ENCODE measurements at regions not wholly inside any gene's neighbourhood (a gene's known extent, or its start where the extent isn't known, plus 50 kb on each side); places are given as distances from the start of the nearest gene placed in this dataset.
A peak's percentile ranks its signal among the peaks of the same experiment; 100 is the strongest.

GRCh38 chr1:22229379-22229778, 86.5 kb upstream of the WNT4 start:
- BruUV-seq (replicated peaks), result no TSS peak
- TF ChIP-seq EZH2 (IDR thresholded peaks at IDR 0.05; ENCODE audit: low read depth), result no peak
- no peak for TF ChIP-seq CTCF (conservative IDR thresholded peaks at IDR 0.05)
- peak overlapping the region; percentile 99 for H3K27ac ChIP-seq
- intact Hi-C loops (cut with micrococcal nuclease; ENCODE audit: unreplicated experiment), result loop anchor here (1.0 kb wide), 2 partner anchors 66 to 183 kb away; no protein-coding TSS in a partner anchor
- no peaks in the 10 kb centered on the region for H3K79me2 ChIP-seq (ENCODE audit: low read depth)
- H4K20me1 ChIP-seq (ENCODE audit: insufficient read depth), result no peaks in the 10 kb centered on the region
- peaks cover 21% of the 10 kb centered on the region; the same call in 1 of the 2 replicates for H3F3A ChIP-seq (ENCODE audit: insufficient read depth, low read depth)
- peak; percentile 47 to 94 for DNase-seq
- no peak overlapping the region for H3K4me3 ChIP-seq
- H3K9me2 ChIP-seq (ENCODE audit: insufficient read depth), result no peaks in the 10 kb centered on the region
- no peaks in the 10 kb centered on the region for H3K36me3 ChIP-seq (ENCODE audit: low read depth)
- H2AFZ ChIP-seq, result no peak overlapping the region
- peaks cover 34% of the 10 kb centered on the region for H3K4me1 ChIP-seq (replicated peaks; ENCODE audit: insufficient read depth)
- H3K4me2 ChIP-seq, result peak overlapping the region; percentile 72
- H3K9me3 ChIP-seq (ENCODE audit: insufficient read depth, low read depth), result no peaks in the 10 kb centered on the region
- ChIA-PET CTCF (interaction anchor here (0.7 kb wide), 2 partner anchors 96 to 181 kb away, joined by 3 read pairs; no protein-coding TSS in a partner anchor), POLR2A (ENCODE audit: unreplicated experiment) (interaction anchor here (0.6 kb wide), 4 partner anchors 10 to 163 kb away, joined by 3 to 13 read pairs (median 4); no protein-coding TSS in a partner anchor)
- H3K27me3 ChIP-seq (ENCODE audit: insufficient read depth, low read depth), result no peaks in the 10 kb centered on the region

GRCh38 chr1:22231068-22231593, 88.2 kb upstream of the WNT4 start:
- Histone ChIP-seq H3K4me1 (replicated peaks; ENCODE audit: insufficient read depth) (peaks cover 34% of the 10 kb centered on the region), H3K27ac (no peak overlapping the region), H3K27me3 (ENCODE audit: insufficient read depth, low read depth) (no peaks in the 10 kb centered on the region), H2AFZ (no peak overlapping the region), H3K4me2 (no peak overlapping the region), H4K20me1 (ENCODE audit: insufficient read depth) (no peaks in the 10 kb centered on the region), H3K36me3 (ENCODE audit: low read depth) (no peaks in the 10 kb centered on the region), H3F3A (ENCODE audit: insufficient read depth, low read depth) (peaks cover 21% of the 10 kb centered on the region; the same call in 1 of the 2 replicates), H3K79me2 (ENCODE audit: low read depth) (no peaks in the 10 kb centered on the region), H3K9me2 (ENCODE audit: insufficient read depth) (no peaks in the 10 kb centered on the region), H3K4me3 (no peak overlapping the region), H3K9me3 (ENCODE audit: insufficient read depth, low read depth) (no peaks in the 10 kb centered on the region)
- TF ChIP-seq EZH2 (IDR thresholded peaks at IDR 0.05; ENCODE audit: low read depth), result no peak
- no peak for TF ChIP-seq CTCF (conservative IDR thresholded peaks at IDR 0.05)
- ChIA-PET POLR2A (ENCODE audit: unreplicated experiment) (no interaction called here), CTCF (no interaction called here)
- DNase-seq, result no peak
- BruUV-seq (replicated peaks), result no TSS peak
- intact Hi-C loops (cut with micrococcal nuclease; ENCODE audit: unreplicated experiment), result no loop called here

GRCh38 chr1:22231995-22232690, 89.2 kb upstream of the WNT4 start:
- CTCF ChIA-PET, result no interaction called here
- no peaks in the 10 kb centered on the region for H4K20me1 ChIP-seq (ENCODE audit: insufficient read depth)

More at GRCh38 chr1:22231995-22232690, 89.2 kb upstream of the WNT4 start:
- POLR2A ChIA-PET (ENCODE audit: unreplicated experiment), result no interaction called here
- Histone ChIP-seq H3K4me1 (replicated peaks; ENCODE audit: insufficient read depth) (peaks cover 37% of the 10 kb centered on the region), H3K79me2 (ENCODE audit: low read depth) (no peaks in the 10 kb centered on the region), H3K4me3 (no peak overlapping the region), H3F3A (ENCODE audit: insufficient read depth, low read depth) (peaks cover 21% of the 10 kb centered on the region; the same call in 1 of the 2 replicates), H3K36me3 (ENCODE audit: low read depth) (no peaks in the 10 kb centered on the region), H3K4me2 (no peak overlapping the region), H3K9me2 (ENCODE audit: insufficient read depth) (no peaks in the 10 kb centered on the region), H3K27me3 (ENCODE audit: insufficient read depth, low read depth) (no peaks in the 10 kb centered on the region), H3K9me3 (ENCODE audit: insufficient read depth, low read depth) (no peaks in the 10 kb centered on the region), H2AFZ (no peak overlapping the region), H3K27ac (no peak overlapping the region)
- no TSS peak for BruUV-seq (replicated peaks)
- peak in 1 of 2 experiments; percentile 46 for DNase-seq
- intact Hi-C loops (cut with micrococcal nuclease; ENCODE audit: unreplicated experiment), result no loop called here
- no peak for TF ChIP-seq CTCF (conservative IDR thresholded peaks at IDR 0.05)
- no peak for TF ChIP-seq EZH2 (IDR thresholded peaks at IDR 0.05; ENCODE audit: low read depth)

Measured in PC-9 (cell line).